RPMI8226 (cell line): ENCODE measurements at regions not wholly inside any gene's neighbourhood (a gene's known extent, or its start where the extent isn't known, plus 50 kb on each side); places are given as distances from the start of the nearest gene placed in this dataset.

Source experiments
- DNase-seq: peaks from one replicate; pipeline ENCODE4 v3.0.0-alpha.2; 2015

GRCh38 chr4:128524311-128524710 is 236.7 kb upstream of the PGRMC2 start:
- no peak for DNase-seq

GRCh38 chr4:128521648-128522111 is 234.1 kb upstream of the PGRMC2 start:
- no peak for DNase-seq

- DNase-seq, result no peak
These were observed 233.5 kb upstream of the PGRMC2 start for GRCh38 chr4:128521156-128521555.

GRCh38 chr4:128519163-128519830 is 231.7 kb upstream of the PGRMC2 start:
- no peak for DNase-seq

- DNase-seq, result peak; percentile 85
These were observed 230.3 kb upstream of the PGRMC2 start for GRCh38 chr4:128517739-128518510.

- DNase-seq, result no peak
These were observed 229.6 kb upstream of the PGRMC2 start for GRCh38 chr4:128517096-128517738.

- DNase-seq, result no peak
These were observed 228.8 kb upstream of the PGRMC2 start for GRCh38 chr4:128516301-128516969.

GRCh38 chr4:128513664-128514484 is 226.3 kb upstream of the PGRMC2 start:
- DNase-seq, result no peak

GRCh38 chr4:128512767-128513322 is 225.2 kb upstream of the PGRMC2 start:
- DNase-seq, result no peak

GRCh38 chr4:128512161-128512560 is 224.5 kb upstream of the PGRMC2 start:
- DNase-seq, result no peak

GRCh38 chr4:128510850-128511249 is 223.2 kb upstream of the PGRMC2 start:
- no peak for DNase-seq

- no peak for DNase-seq
These were observed 215.4 kb upstream of the PGRMC2 start for GRCh38 chr4:128502818-128503527.

GRCh38 chr4:128501239-128501638 is 213.6 kb upstream of the PGRMC2 start:
- no peak for DNase-seq

- DNase-seq, result no peak
These were observed 200.6 kb upstream of the PGRMC2 start for GRCh38 chr4:128488055-128488705.

- DNase-seq, result no peak
These were observed 197.3 kb upstream of the PGRMC2 start for GRCh38 chr4:128484896-128485295.

- DNase-seq, result no peak
These were observed 196.2 kb upstream of the PGRMC2 start for GRCh38 chr4:128483816-128484215.

- DNase-seq, result no peak
These were observed 195.4 kb upstream of the PGRMC2 start for GRCh38 chr4:128483041-128483440.

GRCh38 chr4:128481752-128482480 is 194.3 kb upstream of the PGRMC2 start:
- no peak for DNase-seq

GRCh38 chr4:128480945-128481344 is 193.3 kb upstream of the PGRMC2 start:
- no peak for DNase-seq

- no peak for DNase-seq
These were observed 189.9 kb upstream of the PGRMC2 start for GRCh38 chr4:128477540-128477939.
